Stimulated activated CD8-positive, alpha-beta memory T cell treated with anti-CD3 and anti-CD28 coated beads, Interleukin-15, amount 100 ng/mL, for 48 hours (primary cell): ENCODE measurements at regions not wholly inside any gene's neighbourhood (a gene's known extent, or its start where the extent isn't known, plus 50 kb on each side); places are given as distances from the start of the nearest gene placed in this dataset.

Experiments
- DNase-seq, 2 donors: peaks; one replicate each; pipeline ENCODE4 v3.0.0-alpha.2; 2020; ENCODE audit warnings: low read depth in 2 of 2

- DNase-seq: no peak
These were observed 94.8 kb downstream of the INHBB start for GRCh38 chr2:120440521-120441350.

GRCh38 chr2:120441351-120441700, 95.4 kb downstream of the INHBB start:
- DNase-seq: no peak

DNA sequence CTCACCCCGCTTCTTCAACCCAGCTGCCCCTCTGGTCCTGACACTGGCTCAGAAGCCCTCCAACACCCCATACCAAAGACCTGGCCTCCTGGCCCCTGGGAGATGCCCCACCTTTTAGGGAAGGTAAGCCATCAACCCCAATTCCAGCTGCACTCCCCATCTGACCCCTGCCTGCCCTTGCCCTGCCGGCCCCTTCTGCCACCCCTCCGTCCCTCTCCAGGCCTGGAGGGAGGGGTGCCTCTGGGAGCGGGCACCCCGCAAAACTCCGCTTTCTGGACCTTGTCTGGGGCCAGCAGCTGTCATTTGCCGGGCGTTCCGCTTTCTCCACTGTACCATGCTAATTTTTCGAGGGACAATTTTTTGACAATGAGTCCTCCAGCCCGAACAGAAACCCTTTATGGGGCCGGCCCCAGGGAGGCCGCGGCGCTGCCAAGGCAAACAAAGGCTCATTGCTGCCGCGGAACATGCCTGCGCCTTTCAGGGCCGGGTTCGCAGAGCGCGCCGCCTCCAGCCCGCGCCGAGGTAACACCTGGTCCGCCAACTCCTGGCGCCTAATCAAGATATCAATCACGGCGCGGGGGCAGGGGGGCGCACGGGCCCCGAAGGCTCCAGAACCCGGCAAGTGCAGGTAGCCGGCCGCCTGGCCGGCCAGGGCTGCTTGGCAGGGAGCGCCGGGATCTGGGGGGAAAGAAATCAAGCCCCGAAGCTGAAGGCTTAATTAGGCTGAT, 96.0 kb downstream of the INHBB start:
- DNase-seq: no peak

DNA sequence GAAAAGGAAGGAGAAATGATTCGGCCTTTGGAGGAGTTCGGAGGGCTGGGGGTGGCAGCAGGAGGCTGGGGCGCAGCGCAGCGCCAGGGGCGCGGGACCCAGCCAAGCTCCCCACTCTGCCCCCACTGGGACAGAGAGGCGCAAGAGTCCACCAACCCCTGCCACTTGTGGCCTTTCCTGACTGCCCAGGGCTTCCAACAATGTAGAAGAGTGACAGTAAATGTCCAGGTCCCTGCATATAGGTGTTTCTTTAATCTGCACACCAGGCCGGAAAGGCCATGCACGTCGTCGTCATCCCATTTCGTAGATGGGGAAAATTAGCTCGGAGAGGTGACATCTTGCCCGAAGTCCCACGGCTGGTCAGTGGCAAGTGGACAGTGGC, 96.6 kb downstream of the INHBB start:
- no peak for DNase-seq

DNA sequence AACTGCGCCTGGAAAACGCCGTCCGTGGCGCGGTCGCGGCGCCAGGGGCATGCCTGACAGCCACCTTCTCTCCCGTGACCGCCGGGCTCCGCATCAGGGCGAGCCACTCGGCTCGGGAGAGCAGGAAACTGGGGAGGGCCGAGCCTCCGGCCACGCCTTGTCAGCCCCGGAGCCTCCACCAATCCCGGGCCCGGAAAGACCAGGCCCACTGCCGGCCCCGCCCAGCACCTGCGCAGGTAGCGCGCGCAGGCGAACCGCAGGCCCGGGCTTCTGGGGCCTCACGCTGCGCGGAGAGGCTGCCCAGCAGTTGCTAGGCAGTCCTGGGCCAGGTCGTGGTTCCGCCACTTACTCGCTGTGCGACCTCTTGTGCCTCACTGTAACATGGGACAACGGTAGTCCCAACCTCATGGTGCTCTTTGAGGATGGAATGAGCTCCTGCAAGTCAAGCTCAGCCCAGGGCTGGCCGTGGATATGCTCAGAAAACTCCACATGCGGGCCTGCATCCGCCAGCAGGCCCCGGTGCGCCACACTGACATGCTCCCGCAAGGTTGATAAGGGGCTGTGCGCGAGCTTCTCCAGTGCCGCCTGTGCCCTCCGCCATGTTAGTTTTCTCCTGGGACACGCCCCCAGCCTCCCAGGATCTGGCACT, 97.1 kb downstream of the INHBB start:
- no peak for DNase-seq

- DNase-seq: no peak
These were observed 98.0 kb downstream of the INHBB start for GRCh38 chr2:120443946-120444345.

GRCh38 chr2:120444691-120445240, 98.8 kb downstream of the INHBB start:
- no peak for DNase-seq

- DNase-seq: no peak
These were observed 99.7 kb downstream of the INHBB start for GRCh38 chr2:120445449-120446143.

DNA sequence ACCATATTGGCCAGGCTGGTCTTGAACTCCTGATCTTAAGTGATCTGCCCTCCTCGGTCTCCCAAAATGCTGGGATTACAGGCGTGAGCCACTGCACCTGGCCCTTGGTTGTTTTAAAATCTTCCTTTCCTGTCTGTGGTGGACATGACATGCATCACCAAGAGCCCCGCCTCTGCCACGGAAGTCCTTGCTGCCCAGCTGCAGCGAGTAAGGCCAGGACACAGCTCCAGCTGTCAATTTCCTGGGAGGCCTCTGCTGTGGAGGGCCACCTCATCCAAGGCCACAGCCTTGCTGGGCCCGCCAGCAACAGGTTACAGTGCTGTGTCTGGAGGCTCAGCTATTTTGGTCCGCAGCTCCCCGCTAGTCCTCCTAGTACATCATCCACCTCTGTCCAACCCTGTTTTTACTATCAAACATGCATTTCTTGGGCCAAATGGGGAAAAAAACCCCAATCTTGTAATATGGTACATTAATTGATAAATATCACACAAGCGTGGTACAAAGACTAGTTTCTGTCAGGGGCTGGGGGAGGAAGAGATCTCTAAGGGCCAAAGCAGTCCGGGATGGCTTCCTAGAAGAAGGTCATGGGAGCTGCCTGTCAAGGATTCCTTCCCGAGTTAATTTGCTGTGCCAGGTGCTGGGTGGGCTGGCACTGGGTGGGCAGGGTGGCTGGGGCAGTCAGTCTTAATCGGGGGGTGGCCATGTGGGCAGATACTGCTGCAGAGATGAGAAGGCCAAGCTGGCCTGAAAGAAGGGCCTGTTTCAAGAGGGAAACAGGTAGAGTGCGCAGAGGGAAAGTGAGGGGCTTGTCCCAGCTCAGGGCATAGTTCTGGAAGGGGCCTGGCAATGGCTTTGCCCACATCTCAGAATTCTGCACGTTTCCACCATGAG, 100.5 kb downstream of the INHBB start:
- DNase-seq: no peak

DNA sequence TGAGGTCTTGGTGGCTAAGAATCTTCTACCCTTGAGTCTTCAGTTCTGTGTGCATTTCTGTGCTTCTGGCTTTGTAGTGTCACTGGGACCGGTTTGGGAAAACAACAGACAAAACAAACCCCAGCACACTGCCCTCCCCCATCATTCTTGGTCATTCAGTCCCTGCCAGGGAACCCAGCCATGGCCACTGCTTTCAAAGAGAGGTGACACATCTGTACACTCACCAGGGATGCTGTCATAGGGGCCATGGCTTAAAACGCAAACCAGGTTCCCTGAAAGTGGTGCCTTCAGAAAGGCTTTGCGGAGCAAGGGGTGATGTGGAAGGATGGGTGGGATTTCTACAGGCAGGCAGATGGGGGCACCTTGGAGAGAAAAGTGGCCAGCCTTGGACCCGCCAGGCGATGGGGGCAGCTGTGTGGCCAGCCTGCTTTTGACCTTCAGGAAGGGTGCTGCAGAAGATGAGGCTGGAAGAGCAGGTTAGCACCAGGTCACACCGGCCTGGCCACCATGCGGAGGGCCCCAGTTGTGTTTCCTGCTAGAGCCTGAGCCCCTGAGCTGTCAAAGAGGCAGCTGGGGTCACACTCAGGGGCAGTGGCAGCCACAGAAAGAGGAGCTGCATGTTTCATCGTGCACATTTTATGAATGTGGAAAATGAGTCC, 101.3 kb downstream of the INHBB start:
- DNase-seq: no peak

GRCh38 chr2:120448436-120448835, 102.5 kb downstream of the INHBB start:
- no peak for DNase-seq

DNA sequence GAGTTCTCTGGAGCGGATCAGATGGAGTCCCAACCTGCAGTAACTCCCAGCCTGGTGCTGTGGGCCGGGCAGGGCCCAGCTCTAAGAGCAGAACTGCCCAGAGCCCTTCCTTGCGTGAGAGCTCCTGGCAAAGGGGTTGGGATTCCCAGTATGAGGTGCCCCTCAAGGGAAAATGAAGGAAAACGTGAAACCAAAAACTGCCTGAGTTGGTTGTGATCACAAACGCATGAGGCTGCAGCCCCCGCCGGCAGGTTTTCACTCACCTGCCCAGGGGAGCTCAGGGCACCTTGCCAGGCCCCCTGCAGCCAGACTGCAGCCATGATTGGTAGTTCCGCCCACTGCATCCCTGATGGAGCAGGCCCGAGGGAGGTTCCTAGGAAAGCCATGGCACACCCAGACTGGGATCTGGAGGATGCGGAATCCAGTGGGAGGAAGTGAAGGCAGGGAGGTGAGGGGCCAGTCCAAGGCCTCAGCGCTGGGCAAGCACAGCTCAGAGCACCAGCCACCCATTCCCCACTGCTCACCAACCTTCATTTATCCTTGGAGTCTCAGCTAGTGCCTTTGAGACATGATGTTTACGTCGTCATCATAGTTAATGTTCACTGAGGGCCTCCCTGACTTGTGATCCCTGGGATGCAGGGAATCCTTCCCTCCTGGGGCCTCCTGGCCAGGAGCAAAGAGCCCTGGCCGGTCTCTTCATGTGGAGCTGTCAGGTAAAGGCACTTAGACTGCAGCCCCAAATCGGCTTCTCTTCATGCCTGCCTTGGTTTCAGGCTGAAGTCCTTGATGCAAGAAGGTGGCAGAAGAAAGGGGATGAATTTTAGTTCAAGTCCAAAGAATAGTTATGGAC, 103.2 kb downstream of the INHBB start:
- DNase-seq: no peak

DNA sequence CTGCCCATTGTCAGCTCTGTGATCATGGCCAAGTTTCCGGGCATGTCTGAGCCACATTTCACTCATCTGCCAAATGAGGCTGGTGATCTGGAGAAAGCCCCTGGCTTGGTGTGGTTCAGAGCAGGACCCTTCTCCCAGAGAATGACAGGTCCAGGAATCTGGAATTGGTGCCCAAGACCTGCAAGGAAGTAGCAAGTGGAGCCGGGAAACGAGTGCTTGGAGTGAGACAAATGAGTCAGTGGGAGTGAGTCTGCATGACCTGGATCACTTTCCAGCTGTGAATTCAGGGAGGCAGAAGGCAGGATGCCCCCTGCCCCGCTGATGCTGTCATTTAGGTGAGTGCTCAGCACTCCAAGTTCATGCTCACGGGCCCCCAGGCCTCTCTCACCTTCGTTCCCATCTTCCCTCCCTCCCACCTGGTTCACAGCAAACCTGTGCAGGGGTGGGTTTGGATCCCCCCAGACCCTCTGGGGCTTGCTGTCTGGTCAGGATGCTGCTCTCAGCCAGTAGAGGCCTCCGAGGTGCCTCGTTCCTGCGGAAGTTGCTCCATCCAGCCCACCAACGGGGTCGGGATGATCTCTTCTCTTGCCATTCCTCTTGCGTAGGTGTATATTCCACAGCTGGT, 104.4 kb downstream of the INHBB start:
- DNase-seq: no peak

DNA sequence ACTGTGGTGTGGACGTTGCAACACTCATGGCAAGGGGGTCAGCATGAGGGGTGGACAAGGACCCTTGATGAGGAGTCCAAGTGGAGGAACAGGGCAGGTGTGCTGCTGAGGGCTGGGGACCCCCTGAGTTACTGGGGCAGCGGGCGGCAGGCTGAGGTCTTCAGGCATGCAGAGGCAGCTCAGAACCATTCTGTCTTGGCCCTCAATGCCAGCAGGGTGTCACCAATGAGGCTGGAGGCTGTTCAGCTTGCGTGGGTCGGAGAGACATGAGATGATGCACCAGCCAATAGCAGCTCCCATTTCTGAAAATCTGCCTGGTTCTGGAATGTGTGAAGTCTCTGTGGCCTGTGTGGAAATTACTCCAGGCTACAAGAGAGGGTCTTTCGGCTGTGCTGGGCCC, 105.4 kb downstream of the INHBB start:
- DNase-seq: no peak

- no peak for DNase-seq
These were observed 106.2 kb downstream of the INHBB start for GRCh38 chr2:120452131-120452530.

GRCh38 chr2:120452945-120453634, 107.2 kb downstream of the INHBB start:
- no peak for DNase-seq

- no peak for DNase-seq
These were observed 107.7 kb downstream of the INHBB start for GRCh38 chr2:120453635-120453998.

GRCh38 chr2:120454654-120455385, 108.9 kb downstream of the INHBB start:
- DNase-seq: no peak
